HTR-8/SVneo (cell line): ENCODE measurements at regions not wholly inside any gene's neighbourhood (a gene's known extent, or its start where the extent isn't known, plus 50 kb on each side); places are given as distances from the start of the nearest gene placed in this dataset.

Experiments
- DNase-seq: peaks from one replicate; pipeline ENCODE4 v3.0.0; 2011; ENCODE audit warnings: low spot score, mixed read lengths; ENCODE audit not compliant: insufficient read length
- FAIRE-seq: peaks from 2 replicates; lab custom pipeline; 2011; peaks lifted over from hg19 to GRCh38; lab: Jason Lieb, UNC

GRCh38 chr5:135705141-135705631 lies 126.4 kb upstream of the CXCL14 start:
- FAIRE-seq: no peak

GRCh38 chr5:135704616-135705015 lies 125.8 kb upstream of the CXCL14 start:
- DNase-seq (no peak), FAIRE-seq (no peak)

More at GRCh38 chr5:135705141-135705631, 126.4 kb upstream of the CXCL14 start:
- no peak for DNase-seq

- FAIRE-seq: no peak
- no peak for DNase-seq
These were observed 124.3 kb upstream of the CXCL14 start for GRCh38 chr5:135703016-135703550.

- DNase-seq: no peak
- no peak for FAIRE-seq
These were observed 123.4 kb upstream of the CXCL14 start for GRCh38 chr5:135702191-135702590.

- DNase-seq: no peak
- FAIRE-seq: no peak
These were observed 121.9 kb upstream of the CXCL14 start for GRCh38 chr5:135700731-135701130.

- DNase-seq (no peak), FAIRE-seq (no peak)
These were observed 119.2 kb upstream of the CXCL14 start for GRCh38 chr5:135697959-135698345.

GRCh38 chr5:135697251-135697958 lies 118.6 kb upstream of the CXCL14 start:
- DNase-seq (no peak), FAIRE-seq (no peak)

GRCh38 chr5:135696317-135696716 lies 117.5 kb upstream of the CXCL14 start:
- FAIRE-seq (no peak), DNase-seq (no peak)

GRCh38 chr5:135695656-135696313 lies 117.0 kb upstream of the CXCL14 start:
- FAIRE-seq (no peak), DNase-seq (no peak)

- DNase-seq (no peak), FAIRE-seq (no peak)
These were observed 116.1 kb upstream of the CXCL14 start for GRCh38 chr5:135694906-135695305.

- no peak for DNase-seq
- no peak for FAIRE-seq
These were observed 115.2 kb upstream of the CXCL14 start for GRCh38 chr5:135694012-135694411.

- FAIRE-seq: no peak
These were observed 114.7 kb upstream of the CXCL14 start for GRCh38 chr5:135693371-135693955.

GRCh38 chr5:135691044-135691443 lies 112.3 kb upstream of the CXCL14 start:
- FAIRE-seq: no peak
- DNase-seq: no peak

More at GRCh38 chr5:135693371-135693955, 114.7 kb upstream of the CXCL14 start:
- no peak for DNase-seq

GRCh38 chr5:135690466-135690865 lies 111.7 kb upstream of the CXCL14 start:
- DNase-seq (no peak), FAIRE-seq (no peak)

- no peak for DNase-seq
- FAIRE-seq: no peak
These were observed 110.7 kb upstream of the CXCL14 start for GRCh38 chr5:135689506-135689905.

GRCh38 chr5:135688385-135688784 lies 109.6 kb upstream of the CXCL14 start:
- DNase-seq (no peak), FAIRE-seq (no peak)

GRCh38 chr5:135683189-135683588 lies 104.4 kb upstream of the CXCL14 start:
- FAIRE-seq (no peak), DNase-seq (no peak)

GRCh38 chr5:135680713-135681112 lies 101.9 kb upstream of the CXCL14 start:
- FAIRE-seq (no peak), DNase-seq (no peak)

- no peak for FAIRE-seq
- DNase-seq: no peak
These were observed 100.0 kb upstream of the CXCL14 start for GRCh38 chr5:135678640-135679268.

- DNase-seq (no peak), FAIRE-seq (no peak)
These were observed 93.2 kb upstream of the CXCL14 start for GRCh38 chr5:135671966-135672365.
